HepG2 (cell line): ENCODE measurements at regions not wholly inside any gene's neighbourhood (a gene's known extent, or its start where the extent isn't known, plus 50 kb on each side); places are given as distances from the start of the nearest gene placed in this dataset.

Experiments used
- ATAC-seq: fragments of 200-7000 bp; cut with Tn5 transposase; 3 replicates; pipeline ENCODE4 v1.9.1; 2020; ENCODE audit warnings: mild to moderate bottlenecking, moderate library complexity
- BruUV-seq: library from RNA; stranded (reverse); fragments of 400-500 nt; replicated peaks from 2 replicates; lab custom pipeline; 2021; lab: Mats Ljungman, UMichigan
- CTCF ChIA-PET: fragments of 300-600 bp; formaldehyde crosslinking; extraction: SDS; loops from one replicate; lab custom pipeline; 2021; ENCODE audit warnings: low total read pairs, inconsistent platforms, low intra/inter-chr PET ratio; lab: Yijun Ruan, JAX
- POLR2A ChIA-PET: fragments of 350-600 bp; sonication (Branson Sonifier 250); formaldehyde crosslinking; loops from one replicate; lab custom pipeline; 2020; ENCODE audit warnings: antibody characterized with exemption, inconsistent platforms; lab: Yijun Ruan, JAX
- DNase-seq: peaks from one replicate; pipeline ENCODE4 v3.0.0-alpha.2; 2015; ENCODE audit warnings: low spot score
- FAIRE-seq: peaks from 3 replicates; lab custom pipeline; 2011; peaks lifted over from hg19 to GRCh38; lab: Jason Lieb, UNC
- H2AFZ ChIP-seq: one replicate; pipeline ENCODE4 v1.6.1; 2011; ENCODE audit warnings: low read length, inconsistent platforms
- H3K27ac ChIP-seq: fragments of 300-600 bp; 3 replicates; pipeline ENCODE4 v1.8.0; 2011; ENCODE audit warnings: mixed run types, mild to moderate bottlenecking, mixed read lengths, low read length, inconsistent platforms; ENCODE audit not compliant: insufficient read depth; ENCODE audit errors: extremely low read length
- H3K27me3 ChIP-seq, 2 experiments: fragments of 200-600 bp in 1 of 2; 2 replicates in 1 of 2; 3 replicates in 1 of 2; pipeline versions ENCODE4 v1.6.0 to v1.8.0; 2011; ENCODE audit warnings: low read length in 2 of 2, mild to moderate bottlenecking in 2 of 2, moderate library complexity in 2 of 2, inconsistent platforms in 1 of 2; ENCODE audit not compliant: insufficient read depth in 2 of 2, control insufficient read depth in 1 of 2
- H3K36me3 ChIP-seq, 2 experiments: fragments of 200-600 bp in 1 of 2; replicated peaks in 1 of 2; 2 replicates in 1 of 2; 3 replicates in 1 of 2; pipeline versions ENCODE4 v1.5.1 to v1.8.0; 2011; ENCODE audit warnings: low read length in 2 of 2, inconsistent platforms in 1 of 2; ENCODE audit not compliant: insufficient read depth in 2 of 2, control insufficient read depth in 1 of 2
- H3K4me1 ChIP-seq: 2 replicates; pipeline ENCODE4 v1.5.1; 2012; ENCODE audit warnings: low read length, inconsistent platforms; ENCODE audit not compliant: insufficient read depth
- H3K4me2 ChIP-seq: 2 replicates; pipeline ENCODE4 v1.6.0; 2011; ENCODE audit warnings: low read depth, low read length, inconsistent platforms
- H3K4me3 ChIP-seq, 3 experiments: fragments of 200-600 bp in 1 of 3; sonication (generic), shearing (Covaris generic) in 1 of 3; replicated peaks in 1 of 3; 2 replicates each; pipeline ENCODE4 v1.5.1; 2011 to 2016; ENCODE audit warnings: low read length in 3 of 3, inconsistent platforms in 2 of 3, low read depth in 2 of 3, mild to moderate bottlenecking in 2 of 3, control low read depth in 1 of 3, mixed read lengths in 1 of 3; ENCODE audit not compliant: insufficient read depth in 1 of 3
- H3K79me2 ChIP-seq: one replicate; pipeline ENCODE4 v1.6.1; 2011; ENCODE audit warnings: low read length, inconsistent platforms; ENCODE audit not compliant: insufficient read depth
- H3K9ac ChIP-seq: 2 replicates; pipeline ENCODE4 v1.6.0; 2011; ENCODE audit warnings: mild to moderate bottlenecking, low read depth, low read length, inconsistent platforms; ENCODE audit not compliant: insufficient read depth
- H3K9me3 ChIP-seq: 2 replicates; pipeline ENCODE4 v1.5.1; 2012; ENCODE audit warnings: mild to moderate bottlenecking, low read length
- H4K20me1 ChIP-seq: 2 replicates; pipeline ENCODE4 v1.6.0; 2011; ENCODE audit warnings: inconsistent platforms, mild to moderate bottlenecking, low read length, moderate library complexity; ENCODE audit not compliant: insufficient read depth
- KLF6 ChIP-seq: IDR thresholded peaks from 2 replicates; pipeline ENCODE4 v1.8.0; 2016; ENCODE audit warnings: missing biosample characterization, missing genetic modification reagents
- MED1 ChIP-seq: sonication (generic); formaldehyde crosslinking; IDR thresholded peaks from 2 replicates; pipeline ENCODE4 v1.4.0; 2020; ENCODE audit warnings: missing genetic modification reagents
- NCOA2 ChIP-seq: sonication (generic); formaldehyde crosslinking; IDR thresholded peaks from 2 replicates; pipeline ENCODE4 v1.8.0; 2022; ENCODE audit warnings: inconsistent platforms
- NFE2L2 ChIP-seq: fragments of 150-350 bp; IDR thresholded peaks from 2 replicates; pipeline ENCODE4 v1.6.1; 2014; ENCODE audit warnings: low read length
- NFKB2 ChIP-seq: sonication (generic); formaldehyde crosslinking; IDR thresholded peaks from 2 replicates; pipeline ENCODE4 v1.4.0; 2020; ENCODE audit warnings: missing genetic modification reagents, borderline replicate concordance
- PHB2 ChIP-seq: fragments of 450-650 bp; IDR thresholded peaks from 2 replicates; pipeline ENCODE4 v1.6.1; 2018; ENCODE audit not compliant: partially characterized antibody
- TBX3 ChIP-seq: fragments of 450-650 bp; IDR thresholded peaks from 2 replicates; pipeline ENCODE4 v1.6.1; 2017; ENCODE audit warnings: antibody characterized with exemption, mild to moderate bottlenecking, inconsistent platforms, borderline replicate concordance
- YY1 ChIP-seq: IDR thresholded peaks from 2 replicates; pipeline ENCODE4 v1.6.1; 2011; ENCODE audit warnings: low read length, low read depth, moderate library complexity, mild to moderate bottlenecking; ENCODE audit not compliant: insufficient read depth, insufficient replicate concordance
- ZBTB38 ChIP-seq: sonication (generic); formaldehyde crosslinking; IDR thresholded peaks from 2 replicates; pipeline ENCODE4 v1.5.1; 2020; ENCODE audit warnings: mild to moderate bottlenecking, missing genetic modification reagents
- ZNF615 ChIP-seq: sonication (generic); formaldehyde crosslinking; IDR thresholded peaks from 2 replicates; pipeline ENCODE4 v1.5.0; 2020; ENCODE audit warnings: mild to moderate bottlenecking, missing genetic modification reagents, borderline replicate concordance
- ZSCAN21 ChIP-seq: sonication (generic); formaldehyde crosslinking; IDR thresholded peaks from 2 replicates; pipeline ENCODE4 v1.8.0; 2022; ENCODE audit warnings: mild to moderate bottlenecking, missing genetic modification reagents, moderate library complexity, borderline replicate concordance
- WGBS: methylation state at CpG from one replicate; pipeline ENCODE4 v1.1.6; 2017; ENCODE audit warnings: low lambda C conversion rate; 5-methylcytosine and 5-hydroxymethylcytosine counted together
- in situ Hi-C: cut with HindIII; loops from 2 replicates; pipeline ENCODE4 v1.10.0; 2017; ENCODE audit warnings: low pct_unique_long_range_greater_than_20kb; ENCODE audit not compliant: extremely low pct_ligation_motif_present
- intact Hi-C: fragments of 100-400 bp; cut with micrococcal nuclease; formaldehyde crosslinking; loops from one replicate; pipeline ENCODE4 v1.10.0; 2022; ENCODE audit not compliant: unreplicated experiment
- TF ChIP-seq, protein P1 (sequence below): sonication (generic); formaldehyde crosslinking; conservative IDR thresholded peaks from 2 replicates; pipeline ENCODE4 v1.8.0; 2022; ENCODE audit warnings: mild to moderate bottlenecking, moderate library complexity, missing genetic modification reagents
- TF ChIP-seq, protein P2 (sequence below), 2 experiments: sonication (generic) in 1 of 2; formaldehyde crosslinking in 1 of 2; IDR thresholded peaks; 2 replicates each; pipeline versions ENCODE4 v1.5.1 to v1.6.1; 2011 to 2020; ENCODE audit warnings: borderline replicate concordance in 1 of 2, low read depth in 1 of 2, low read length in 1 of 2, mild to moderate bottlenecking in 1 of 2, missing genetic modification reagents in 1 of 2, moderate library complexity in 1 of 2
- TF ChIP-seq, protein P3 (sequence below): sonication (generic); formaldehyde crosslinking; IDR thresholded peaks from 2 replicates; pipeline ENCODE4 v1.5.0; 2020; ENCODE audit warnings: missing genetic modification reagents, mild to moderate bottlenecking, borderline replicate concordance

DNA sequence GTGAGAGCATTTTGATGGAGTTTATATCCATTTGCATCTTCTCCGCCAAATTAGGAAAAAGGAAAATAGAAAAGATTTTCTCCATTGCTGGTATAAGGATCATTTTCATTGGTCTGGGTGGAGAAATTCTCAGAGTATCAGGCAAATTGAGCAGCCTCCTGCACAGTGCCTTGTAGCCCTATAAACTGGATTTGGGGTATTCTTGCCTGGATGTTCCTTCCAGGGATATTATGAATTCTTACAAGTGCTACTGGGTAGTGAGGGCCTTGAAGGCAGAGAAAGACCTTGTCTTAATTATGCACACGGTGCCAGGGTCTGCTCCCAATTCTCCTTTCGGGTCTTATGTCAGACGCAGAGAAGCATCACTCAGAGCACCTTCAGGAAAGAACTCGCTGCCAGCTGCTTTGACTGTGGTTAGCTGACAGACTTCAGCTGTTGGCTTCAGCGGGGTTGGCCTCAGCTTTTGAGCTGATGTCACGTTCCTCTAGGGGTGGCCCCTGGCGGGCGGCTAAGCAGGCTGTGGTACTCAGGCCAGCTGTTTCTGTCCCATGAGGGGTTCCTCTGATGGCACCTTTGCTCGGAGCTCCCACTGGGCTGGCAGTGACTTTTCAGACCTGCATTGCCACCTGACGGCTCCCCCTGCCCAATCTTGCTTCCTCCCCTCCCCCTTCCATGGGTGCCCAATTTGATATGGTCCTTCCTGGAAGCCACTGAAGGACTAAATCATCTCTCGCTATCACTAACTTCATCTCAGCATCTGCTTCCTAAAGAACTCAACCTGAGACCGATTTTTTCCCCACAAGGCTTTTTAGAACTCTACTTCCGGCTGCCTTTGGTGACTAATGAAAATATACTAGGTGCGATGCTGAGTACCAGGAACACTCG, 519.5 kb downstream of the BCOR start:
- no peaks in the 10 kb centered on the region for H3K4me1 ChIP-seq
- no peaks in the 10 kb centered on the region for H4K20me1 ChIP-seq
- no peaks in the 10 kb centered on the region for H3K79me2 ChIP-seq
- H3K27me3 ChIP-seq, result no peaks in the 10 kb centered on the region
- FAIRE-seq (no peak), DNase-seq (no peak), ATAC-seq (no peak)
- POLR2A ChIA-PET, result no interaction called here
- WGBS, result 55% methylated on average over 3 of the region's 16 CpGs
- no peak overlapping the region for H3K4me2 ChIP-seq
- intact Hi-C loops, result no loop called here
- no peaks in the 10 kb centered on the region for H3K36me3 ChIP-seq
- no peak overlapping the region for H3K4me3 ChIP-seq
- in situ Hi-C loops, result no loop called here
- no peak overlapping the region for H2AFZ ChIP-seq
- no peak overlapping the region for H3K9ac ChIP-seq
- CTCF ChIA-PET, result no interaction called here
- BruUV-seq, result no TSS peak
- TF ChIP-seq NFE2L2 (no peak), ZNF615 (no peak), TBX3 (no peak), PHB2 (no peak), MED1 (CRISPR knock-in tag) (no peak)
- TF ChIP-seq, protein P1, sequence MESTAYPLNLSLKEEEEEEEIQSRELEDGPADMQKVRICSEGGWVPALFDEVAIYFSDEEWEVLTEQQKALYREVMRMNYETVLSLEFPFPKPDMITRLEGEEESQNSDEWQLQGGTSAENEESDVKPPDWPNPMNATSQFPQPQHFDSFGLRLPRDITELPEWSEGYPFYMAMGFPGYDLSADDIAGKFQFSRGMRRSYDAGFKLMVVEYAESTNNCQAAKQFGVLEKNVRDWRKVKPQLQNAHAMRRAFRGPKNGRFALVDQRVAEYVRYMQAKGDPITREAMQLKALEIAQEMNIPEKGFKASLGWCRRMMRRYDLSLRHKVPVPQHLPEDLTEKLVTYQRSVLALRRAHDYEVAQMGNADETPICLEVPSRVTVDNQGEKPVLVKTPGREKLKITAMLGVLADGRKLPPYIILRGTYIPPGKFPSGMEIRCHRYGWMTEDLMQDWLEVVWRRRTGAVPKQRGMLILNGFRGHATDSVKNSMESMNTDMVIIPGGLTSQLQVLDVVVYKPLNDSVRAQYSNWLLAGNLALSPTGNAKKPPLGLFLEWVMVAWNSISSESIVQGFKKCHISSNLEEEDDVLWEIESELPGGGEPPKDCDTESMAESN (CRISPR knock-in tag), result no peak
- H3K9me3 ChIP-seq, result no peaks in the 10 kb centered on the region
- H3K27ac ChIP-seq, result no peak overlapping the region

DNA sequence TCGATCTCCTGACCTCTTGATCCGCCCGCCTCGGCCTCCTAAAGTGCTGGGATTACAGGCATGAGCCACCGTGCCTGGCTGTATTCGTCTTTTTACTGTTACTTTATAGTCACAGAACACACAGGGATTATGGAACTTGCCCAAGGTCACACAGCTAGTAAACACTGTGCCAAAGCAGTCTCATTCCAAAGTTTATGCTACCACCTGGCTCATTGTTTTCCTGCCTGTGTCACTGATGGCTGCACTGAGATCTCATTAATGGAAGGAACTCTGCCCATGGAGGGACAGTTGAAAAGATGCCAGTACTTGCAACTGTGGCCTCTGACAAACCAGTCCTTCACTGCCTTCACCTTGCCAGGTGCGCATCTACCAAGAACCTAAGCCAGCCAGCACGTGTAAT, 517.7 kb downstream of the BCOR start:
- no peak for ATAC-seq
- intact Hi-C loops, result no loop called here
- TF ChIP-seq ZBTB38 (CRISPR knock-in tag) (no peak), ZSCAN21 (no peak), NCOA2 (no peak), KLF6 (CRISPR knock-in tag) (no peak), YY1 (no peak), NFKB2 (CRISPR knock-in tag) (no peak)
- TF ChIP-seq, protein P2, sequence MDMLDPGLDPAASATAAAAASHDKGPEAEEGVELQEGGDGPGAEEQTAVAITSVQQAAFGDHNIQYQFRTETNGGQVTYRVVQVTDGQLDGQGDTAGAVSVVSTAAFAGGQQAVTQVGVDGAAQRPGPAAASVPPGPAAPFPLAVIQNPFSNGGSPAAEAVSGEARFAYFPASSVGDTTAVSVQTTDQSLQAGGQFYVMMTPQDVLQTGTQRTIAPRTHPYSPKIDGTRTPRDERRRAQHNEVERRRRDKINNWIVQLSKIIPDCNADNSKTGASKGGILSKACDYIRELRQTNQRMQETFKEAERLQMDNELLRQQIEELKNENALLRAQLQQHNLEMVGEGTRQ (IDR thresholded peaks at IDR 0.05; ENCODE audit: low read depth, low read length), result no peak
- TF ChIP-seq, protein P2 (CRISPR knock-in tag; IDR thresholded peaks at IDR 0.05; ENCODE audit: borderline replicate concordance), result no peak
- TF ChIP-seq, protein P3, sequence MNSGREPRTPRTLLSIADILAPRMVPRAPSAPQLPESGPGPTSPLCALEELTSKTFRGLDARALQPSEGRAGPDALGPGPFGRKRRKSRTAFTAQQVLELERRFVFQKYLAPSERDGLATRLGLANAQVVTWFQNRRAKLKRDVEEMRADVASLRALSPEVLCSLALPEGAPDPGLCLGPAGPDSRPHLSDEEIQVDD (CRISPR knock-in tag), result no peak

More for the DNA sequence above, 517.7 kb downstream of the BCOR start:
- no TSS peak for BruUV-seq
- H3K9me3 ChIP-seq, result no peaks in the 10 kb centered on the region
- H3K4me2 ChIP-seq, result no peak overlapping the region
- no peaks in the 10 kb centered on the region for H3K79me2 ChIP-seq
- FAIRE-seq (no peak), DNase-seq (no peak)
- H3K9ac ChIP-seq, result no peak overlapping the region
- ChIA-PET POLR2A (no interaction called here), CTCF (no interaction called here)
- no peak overlapping the region for H3K4me3 ChIP-seq
- no peaks in the 10 kb centered on the region for H3K4me1 ChIP-seq
- no peak overlapping the region for H3K27ac ChIP-seq
- WGBS, result 46% methylated on average over 5 of the region's 8 CpGs
- H3K36me3 ChIP-seq, result no peaks in the 10 kb centered on the region
- no peaks in the 10 kb centered on the region for H3K27me3 ChIP-seq
- no peak overlapping the region for H2AFZ ChIP-seq
- H4K20me1 ChIP-seq, result no peaks in the 10 kb centered on the region
- in situ Hi-C loops, result no loop called here
